ENCODE measurements at regions not wholly inside any gene's neighbourhood (a gene's known extent, or its start where the extent isn't known, plus 50 kb on each side); places are given as distances from the start of the nearest gene placed in this dataset.

DNA sequence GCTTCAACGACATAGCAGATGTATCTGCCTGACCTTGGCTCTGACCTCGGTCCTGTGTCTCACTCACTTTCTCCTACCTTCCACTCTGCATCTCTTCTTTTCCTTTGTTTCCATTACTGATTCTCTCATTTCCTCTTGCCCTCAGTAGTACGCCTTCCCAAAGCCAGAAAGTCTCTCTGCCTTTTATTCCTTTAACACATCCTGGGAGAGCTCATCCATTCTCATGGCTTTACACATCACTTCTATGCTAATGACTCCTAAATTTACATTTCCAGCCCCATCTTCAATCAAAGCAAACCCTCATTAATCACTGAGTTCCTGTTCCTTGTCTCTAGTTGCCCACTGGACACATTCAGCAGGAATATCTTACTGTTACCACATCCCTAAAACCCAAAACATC lies 938.6 kb downstream of the NTRK3 start:
- DNase-seq (ENCODE audit: insufficient read length, low spot score) (no peak), FAIRE-seq (no peak)

DNA sequence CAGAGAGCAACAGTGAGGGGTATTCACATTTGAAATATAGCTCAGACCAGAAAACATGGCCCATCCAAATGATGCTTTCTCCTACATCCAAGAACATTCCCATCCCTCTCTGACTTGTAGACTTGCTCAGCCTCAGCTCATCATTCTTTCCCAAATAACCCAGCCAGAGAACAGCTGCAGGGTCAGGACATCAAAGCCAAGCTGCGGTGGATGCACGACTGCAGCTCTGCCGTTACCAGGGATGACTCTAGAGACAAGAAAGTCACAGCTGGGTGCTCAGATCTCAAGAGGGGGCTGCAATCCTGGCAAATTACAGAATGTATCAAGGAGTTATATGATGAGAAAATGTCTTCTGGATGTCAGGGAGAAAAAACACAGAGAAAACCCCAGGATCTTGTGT lies 944.3 kb downstream of the NTRK3 start:
- no peak for FAIRE-seq

DNA sequence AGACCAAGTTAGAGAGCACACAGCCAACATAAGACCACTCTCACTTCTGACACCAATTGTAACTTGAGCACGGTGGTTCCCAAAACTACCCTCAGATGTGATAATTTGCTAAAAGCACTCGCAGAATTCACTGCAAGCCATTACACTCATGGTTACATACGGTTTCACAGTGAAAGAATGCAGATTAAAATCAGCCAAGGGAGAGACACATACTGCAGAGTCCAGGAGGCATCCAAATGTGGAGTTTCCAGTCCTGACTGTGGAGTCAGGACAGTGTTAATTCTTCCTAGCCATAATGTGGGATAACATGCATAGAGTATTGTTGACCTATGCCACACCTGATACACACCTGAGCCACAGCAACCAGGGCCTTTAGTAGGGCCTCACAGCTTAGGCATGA lies 956.4 kb downstream of the NTRK3 start:
- DNase-seq (ENCODE audit: insufficient read length, low spot score) (no peak), FAIRE-seq (no peak)

More for the DNA sequence above, 944.3 kb downstream of the NTRK3 start:
- DNase-seq (ENCODE audit: insufficient read length, low spot score): no peak

DNA sequence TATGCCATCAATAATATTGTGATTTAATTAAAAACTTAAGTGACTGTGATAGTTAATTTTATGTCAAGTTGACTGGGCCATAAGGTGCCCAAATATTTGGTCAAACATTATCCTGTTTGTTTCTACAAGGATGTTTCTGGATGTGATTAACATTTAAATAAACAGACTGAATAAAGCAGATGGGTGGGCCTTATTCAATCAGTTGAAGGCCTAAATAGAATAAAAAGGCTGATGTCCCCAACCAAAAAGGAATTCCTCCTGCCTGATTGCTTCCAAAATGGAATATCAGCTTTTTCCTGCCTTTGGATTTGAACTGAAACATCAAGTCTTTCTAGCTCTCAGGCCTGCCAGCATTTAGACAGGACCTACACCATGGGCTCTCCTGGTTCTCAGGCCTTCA lies 961.7 kb downstream of the NTRK3 start:
- DNase-seq (ENCODE audit: insufficient read length, low spot score): no peak
- no peak for FAIRE-seq

DNA sequence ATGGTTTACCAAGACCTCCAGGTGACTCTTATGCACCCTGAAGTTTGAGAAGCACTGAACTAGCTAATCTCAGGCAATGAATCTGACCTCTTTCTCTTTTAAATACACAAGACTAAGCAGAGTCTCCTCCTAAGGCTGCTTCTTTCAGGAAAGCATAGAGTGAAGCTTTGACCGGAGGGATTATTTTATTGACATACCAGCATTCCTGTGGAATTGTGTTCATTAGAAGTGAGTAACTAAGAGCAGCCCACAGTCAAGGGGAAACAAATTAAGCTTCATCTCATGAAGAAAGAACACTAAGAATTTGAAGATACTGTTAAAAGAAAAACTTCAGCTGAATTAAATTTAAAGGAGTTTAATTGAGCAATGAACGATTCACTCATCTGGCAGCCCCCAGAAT lies 963.5 kb downstream of the NTRK3 start:
- peak; percentile 1 for DNase-seq (ENCODE audit: insufficient read length, low spot score)
- FAIRE-seq: no peak

DNA sequence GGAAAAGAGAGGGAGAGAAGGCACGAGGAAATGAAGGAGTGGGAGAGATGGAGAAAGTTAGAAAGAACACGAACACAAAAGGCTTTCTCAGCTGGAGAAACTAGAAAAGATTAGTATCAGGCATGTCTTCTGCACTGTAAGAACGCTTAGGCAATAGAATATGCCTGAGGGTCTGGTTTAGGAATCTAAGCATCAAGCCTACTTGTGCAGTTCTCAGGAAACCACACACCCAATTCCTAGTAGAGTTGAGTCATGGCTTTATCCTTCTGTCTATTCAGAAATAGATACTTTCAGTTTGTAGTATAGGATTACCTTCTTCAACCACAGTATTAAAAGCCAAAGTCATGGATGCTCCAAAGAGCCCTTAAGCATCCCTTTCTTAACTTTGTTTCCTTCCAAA lies 969.4 kb downstream of the NTRK3 start:
- DNase-seq (ENCODE audit: insufficient read length, low spot score) (peak; percentile 51), FAIRE-seq (peak; percentile 23)

DNA sequence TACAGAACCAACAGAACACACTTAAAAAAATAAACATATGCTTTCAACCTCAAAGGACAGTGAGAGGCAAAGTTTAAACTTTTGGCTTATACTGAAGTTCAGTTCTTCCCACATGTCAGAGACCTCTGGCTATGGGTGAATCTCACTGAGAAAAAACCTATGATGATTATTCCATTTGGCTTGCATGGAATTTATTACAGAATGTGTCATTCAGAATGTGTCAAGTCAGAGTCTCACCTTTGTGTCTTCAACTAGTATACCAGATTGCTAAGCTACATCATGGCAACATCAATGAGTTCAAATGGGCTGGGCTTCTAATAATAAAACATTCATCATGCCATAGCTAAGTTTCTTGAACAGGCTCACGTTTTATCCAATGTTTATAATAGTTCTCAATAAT lies 987.0 kb downstream of the NTRK3 start:
- DNase-seq (ENCODE audit: insufficient read length, low spot score) (no peak), FAIRE-seq (no peak)

DNA sequence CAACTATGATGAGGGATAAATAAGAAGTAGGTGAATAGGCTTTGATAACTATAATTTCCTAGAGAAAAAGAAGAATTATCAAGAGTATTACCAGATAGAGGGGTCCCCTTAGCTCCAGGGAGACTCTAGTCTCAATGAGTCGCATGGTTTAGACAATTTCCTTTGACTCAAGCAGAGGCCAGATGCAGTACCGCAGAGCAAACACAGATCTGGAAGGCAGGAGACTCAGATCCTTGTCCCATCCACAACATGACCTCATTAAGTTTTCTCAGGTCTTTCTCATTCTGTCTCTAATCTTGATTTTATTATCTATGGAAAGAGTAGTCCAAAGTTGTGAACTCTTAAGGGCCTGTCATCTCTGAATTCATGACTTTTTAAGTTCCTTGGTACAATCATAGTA lies 987.9 kb downstream of the NTRK3 start:
- no peak for FAIRE-seq

DNA sequence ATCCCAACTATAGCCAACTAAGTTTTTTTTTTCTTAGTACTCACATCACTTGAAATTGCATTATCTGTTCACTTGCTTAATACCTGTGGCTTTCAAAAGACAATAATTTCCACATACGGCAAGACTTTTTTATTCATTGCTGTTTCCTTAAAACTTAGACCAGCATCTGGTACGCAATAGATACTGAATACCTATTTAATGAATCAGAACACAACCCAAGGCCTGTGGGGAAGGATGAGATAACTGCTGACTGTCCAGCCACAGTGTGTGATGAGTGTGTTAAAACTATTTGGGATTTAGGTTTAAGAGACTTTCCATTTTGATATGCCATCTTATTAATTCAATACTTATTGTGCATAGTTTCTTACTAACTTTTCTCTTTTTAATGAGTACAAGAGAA lies 988.7 kb downstream of the NTRK3 start:
- peak; percentile 21 for DNase-seq (ENCODE audit: insufficient read length, low spot score)
- FAIRE-seq: no peak

More for the DNA sequence above, 987.9 kb downstream of the NTRK3 start:
- no peak for DNase-seq (ENCODE audit: insufficient read length, low spot score)

DNA sequence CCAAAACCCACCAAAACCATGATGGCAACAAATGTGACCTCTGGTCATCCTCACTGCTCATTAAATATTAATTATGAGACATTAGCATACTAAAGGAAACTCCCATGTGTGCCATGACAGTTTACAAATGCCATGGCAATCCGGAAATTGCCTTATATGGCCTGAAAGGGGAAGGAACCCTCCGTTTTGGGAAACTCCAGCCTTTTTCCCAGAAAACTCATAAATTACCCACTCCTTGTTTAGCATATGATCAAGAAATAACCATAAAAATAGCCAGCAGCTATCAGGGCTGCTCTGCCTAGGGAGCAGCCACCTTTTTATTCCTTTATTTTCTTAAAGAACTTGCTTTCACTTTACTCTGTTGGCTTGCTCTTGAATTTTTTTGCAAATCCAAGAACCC lies 992.7 kb downstream of the NTRK3 start:
- FAIRE-seq (no peak), DNase-seq (ENCODE audit: insufficient read length, low spot score) (no peak)

DNA sequence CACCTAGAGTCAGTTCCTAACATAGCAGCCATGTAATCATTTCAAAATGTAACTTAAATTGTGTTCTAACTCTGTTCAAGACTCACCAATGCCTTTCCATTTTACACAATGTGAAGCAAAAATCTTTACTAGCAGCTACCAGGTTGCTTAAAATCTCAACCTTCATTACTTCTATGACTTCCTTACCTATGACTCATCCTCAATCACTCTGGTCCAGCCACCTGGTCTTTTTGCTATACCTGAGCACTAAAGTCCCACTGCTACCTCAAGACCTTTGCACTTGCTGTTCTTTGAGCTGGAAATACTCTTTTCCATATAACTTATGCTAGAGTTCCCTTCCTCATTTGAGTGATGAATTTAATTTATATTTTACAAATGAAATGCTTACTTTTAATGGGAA lies 993.2 kb downstream of the NTRK3 start:
- FAIRE-seq (no peak), DNase-seq (ENCODE audit: insufficient read length, low spot score) (no peak)

DNA sequence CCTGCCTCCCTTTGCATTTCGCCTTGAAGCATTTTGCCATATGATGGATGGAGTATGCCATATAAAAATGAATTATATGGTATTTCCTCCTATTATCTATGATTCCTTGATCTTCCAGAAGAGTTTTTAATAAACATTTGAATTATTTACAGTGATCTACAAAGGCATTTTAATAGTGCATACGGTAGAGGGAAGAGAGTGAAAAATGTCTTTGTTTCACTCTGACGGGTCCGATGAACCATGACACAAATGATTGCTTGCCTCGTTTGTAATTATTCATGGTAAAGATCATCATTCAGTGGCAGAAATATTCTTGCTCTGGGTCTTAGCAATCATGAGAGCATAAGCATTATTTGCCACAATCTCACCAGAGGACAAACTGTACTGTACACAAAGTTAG lies 1010.9 kb downstream of the NTRK3 start:
- DNase-seq (ENCODE audit: insufficient read length, low spot score) (no peak), FAIRE-seq (no peak)

DNA sequence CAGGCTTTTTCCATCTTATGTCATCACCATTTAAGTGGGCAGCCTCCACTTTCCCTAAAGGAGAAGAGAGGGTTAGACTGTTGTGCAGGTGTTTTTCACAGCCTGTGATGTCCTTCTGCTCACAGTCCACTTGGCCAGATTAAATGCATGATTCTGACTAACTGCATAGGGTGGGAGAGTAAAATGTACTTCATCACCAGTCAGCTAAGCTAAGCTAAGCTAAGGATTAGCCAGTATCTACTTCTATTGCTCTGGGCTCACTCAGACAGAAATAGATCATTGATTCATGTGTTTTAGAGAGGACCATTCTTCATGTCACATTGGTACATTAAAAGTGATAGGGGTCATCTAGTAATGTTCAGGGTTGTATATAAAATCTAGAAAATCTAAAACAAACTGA lies 1013.1 kb downstream of the NTRK3 start:
- DNase-seq (ENCODE audit: insufficient read length, low spot score) (no peak), FAIRE-seq (no peak)

DNA sequence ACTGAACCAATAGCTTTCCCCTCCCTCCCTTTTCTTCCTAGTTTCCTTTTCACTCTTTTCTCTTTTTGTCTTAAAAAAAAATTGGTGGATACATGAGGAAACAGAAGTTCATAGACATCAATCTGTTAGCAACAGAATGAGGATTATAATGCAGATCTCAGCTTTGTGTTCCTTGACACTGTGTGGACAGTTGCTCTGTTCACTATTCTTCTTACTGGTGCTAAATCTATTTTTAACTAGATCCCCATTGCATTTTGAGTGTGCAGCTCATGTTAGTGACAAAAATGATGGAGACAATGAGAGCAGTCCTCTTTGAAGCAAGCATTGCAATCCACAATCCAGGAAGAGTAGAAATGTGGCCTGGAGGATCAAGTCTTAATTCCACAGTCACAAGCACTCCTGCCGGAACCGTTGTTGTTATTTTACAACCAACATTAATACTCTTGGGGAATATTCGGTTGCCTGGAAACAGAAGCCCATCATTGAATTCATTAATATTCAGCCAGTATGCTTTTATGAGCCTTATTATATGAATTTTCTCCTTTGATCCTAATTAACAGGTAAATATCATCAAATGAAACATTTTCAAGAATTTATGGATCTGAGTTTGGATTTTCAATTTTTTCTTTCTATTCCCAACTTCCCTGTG lies 1016.8 kb downstream of the NTRK3 start:
- DNase-seq (ENCODE audit: insufficient read length, low spot score) (no peak), FAIRE-seq (no peak)

DNA sequence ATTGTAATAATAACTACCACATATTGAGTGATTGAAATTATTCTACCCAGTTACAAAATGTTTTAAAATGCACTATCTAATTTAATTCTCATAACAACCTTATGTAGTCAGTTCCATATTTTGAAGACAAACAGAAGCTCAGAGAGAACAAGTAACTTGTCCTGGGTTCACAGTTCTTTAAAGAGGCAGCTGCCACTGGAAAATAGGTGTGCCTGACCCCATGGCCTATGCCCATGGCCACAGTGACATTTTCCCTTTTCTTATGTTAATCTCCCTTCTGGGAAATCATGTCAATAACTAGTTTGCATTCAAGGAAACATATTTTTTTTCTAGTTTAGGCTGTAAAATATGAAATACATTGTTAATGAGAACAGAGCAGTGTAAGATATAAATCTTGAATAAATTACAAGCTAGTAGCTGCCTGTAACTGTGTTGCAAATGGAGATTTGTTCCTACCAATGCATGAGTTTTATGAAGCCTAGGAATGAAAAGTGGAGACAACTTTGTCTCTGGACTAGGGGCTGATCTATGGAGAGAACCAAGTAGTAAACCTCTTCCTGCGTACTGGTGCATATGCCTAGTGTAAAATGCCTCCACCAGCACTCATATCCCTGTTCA lies 1018.0 kb downstream of the NTRK3 start:
- FAIRE-seq (no peak), DNase-seq (ENCODE audit: insufficient read length, low spot score) (no peak)

DNA sequence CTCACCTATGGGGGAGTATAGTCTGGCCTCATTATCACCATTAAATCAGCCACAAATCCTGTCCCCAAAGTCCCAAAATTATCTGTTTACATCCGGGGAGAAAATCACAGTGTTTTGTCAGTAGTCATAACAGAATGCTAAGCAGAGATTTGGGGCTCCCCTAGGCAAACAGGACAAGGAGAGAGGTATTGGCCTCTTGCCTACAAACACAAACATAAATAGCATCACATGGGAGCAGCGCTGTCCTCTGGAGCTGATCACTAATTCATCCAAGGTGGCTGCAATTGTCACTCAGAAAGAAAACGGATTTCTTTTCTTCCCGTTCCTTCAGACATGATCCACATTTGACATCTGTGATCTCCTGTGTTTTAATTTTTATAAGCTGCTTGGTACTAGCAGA lies 1028.1 kb downstream of the NTRK3 start:
- FAIRE-seq (no peak), DNase-seq (ENCODE audit: insufficient read length, low spot score) (no peak)

DNA sequence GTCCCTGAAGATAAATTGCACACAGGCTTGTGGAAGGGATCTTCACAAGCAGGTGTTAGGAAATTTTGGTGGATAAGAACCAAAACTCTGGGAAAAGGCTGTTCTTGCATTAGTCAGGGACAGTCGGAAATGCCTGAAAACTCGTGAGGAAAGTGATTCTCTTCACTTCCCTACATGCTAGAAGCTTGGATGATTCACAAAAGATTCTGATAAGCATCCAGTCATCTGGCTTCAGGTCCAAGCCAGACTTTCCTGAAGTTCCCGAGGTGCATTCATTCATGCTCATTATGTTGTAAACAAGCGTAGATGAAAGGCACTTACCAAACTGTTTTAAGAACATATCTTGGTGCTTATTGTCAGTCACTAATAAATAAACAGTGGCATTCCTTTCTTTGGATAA lies 1028.7 kb downstream of the NTRK3 start:
- no peak for FAIRE-seq
- DNase-seq (ENCODE audit: insufficient read length, low spot score): no peak

DNA sequence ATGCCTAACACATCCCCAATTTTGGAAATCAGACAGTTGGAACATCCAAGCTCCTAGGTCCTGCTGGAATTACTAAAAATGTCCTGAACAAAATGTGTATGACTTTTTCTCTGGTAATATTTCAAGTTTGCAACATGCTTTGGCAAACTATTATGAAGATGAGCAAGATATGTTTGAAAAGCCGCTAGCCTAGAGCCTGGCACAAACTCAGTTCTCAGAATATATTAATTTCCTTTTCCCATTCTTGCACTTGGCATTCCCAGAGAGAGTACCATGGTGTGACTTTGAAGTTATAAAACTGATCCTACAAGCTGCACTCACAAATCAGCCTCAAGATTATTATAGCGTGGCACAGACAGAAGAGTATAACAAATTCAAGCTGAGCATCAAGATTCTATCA lies 1031.1 kb downstream of the NTRK3 start:
- FAIRE-seq (no peak), DNase-seq (ENCODE audit: insufficient read length, low spot score) (no peak)

DNA sequence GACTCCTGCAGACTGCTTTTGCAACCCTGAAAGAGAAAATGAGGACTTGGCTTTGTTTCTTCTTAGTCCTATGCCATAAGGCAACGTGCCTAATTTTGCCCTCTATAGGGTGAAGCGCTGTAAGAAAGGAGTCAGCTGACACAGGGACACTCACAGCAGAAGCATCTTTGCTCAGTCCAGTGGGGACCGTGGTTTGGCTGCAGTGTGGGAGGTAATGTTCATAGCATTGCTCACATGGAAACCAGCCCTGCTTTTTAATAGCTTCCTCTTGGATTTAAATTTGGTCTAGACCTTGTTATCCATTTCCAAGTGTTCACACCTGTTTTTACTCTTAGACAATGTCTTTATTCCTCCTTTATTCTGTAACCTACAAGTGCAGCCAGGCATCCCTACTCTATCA lies 1032.1 kb downstream of the NTRK3 start:
- no peak for DNase-seq (ENCODE audit: insufficient read length, low spot score)
- no peak for FAIRE-seq

DNA sequence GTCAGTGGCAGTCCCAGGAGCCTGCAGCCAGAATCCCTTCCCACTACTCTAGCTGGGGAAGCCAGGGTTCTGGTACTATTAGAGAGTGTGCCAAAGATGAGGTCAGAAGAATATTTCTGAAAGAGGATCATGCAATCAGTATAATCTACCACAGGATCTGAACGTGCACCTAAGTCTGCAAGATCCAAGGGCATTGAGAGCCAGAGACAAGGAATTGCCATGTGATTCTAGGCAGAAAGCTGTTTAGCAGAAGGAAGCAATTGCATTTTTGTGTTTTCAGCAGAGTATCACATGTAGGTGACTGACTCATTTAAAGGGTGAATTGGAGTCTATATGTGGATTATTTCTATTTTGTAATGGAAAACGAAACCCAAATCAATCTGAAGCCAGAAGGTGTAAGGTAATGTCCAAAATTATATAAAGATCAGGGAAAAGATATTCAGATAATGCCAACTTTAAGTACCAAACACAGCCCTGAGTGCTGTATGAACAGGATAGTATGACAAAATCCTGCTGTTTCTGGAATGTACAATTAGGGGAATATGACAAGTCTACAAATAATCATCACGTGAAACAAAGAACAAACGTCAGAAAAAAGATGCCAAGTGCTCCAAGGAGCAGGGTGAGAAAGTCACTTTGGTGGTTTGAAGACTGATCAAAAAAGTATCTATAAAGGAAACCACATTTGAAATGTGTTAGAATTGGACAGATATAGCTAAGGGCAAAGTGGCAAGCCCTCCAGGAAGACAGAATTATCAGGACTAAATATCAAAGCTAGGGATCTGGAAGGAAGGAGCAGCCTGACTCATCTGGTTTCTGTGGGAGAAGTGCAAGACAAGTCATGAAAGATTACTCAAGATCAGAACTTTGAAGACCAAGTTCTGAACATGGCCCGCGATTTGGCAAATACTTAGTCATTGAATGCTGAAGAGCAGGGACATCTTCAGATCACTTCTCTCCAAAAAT lies 1036.6 kb downstream of the NTRK3 start:
- no peak for FAIRE-seq
- no peak for DNase-seq (ENCODE audit: insufficient read length, low spot score)

DNA sequence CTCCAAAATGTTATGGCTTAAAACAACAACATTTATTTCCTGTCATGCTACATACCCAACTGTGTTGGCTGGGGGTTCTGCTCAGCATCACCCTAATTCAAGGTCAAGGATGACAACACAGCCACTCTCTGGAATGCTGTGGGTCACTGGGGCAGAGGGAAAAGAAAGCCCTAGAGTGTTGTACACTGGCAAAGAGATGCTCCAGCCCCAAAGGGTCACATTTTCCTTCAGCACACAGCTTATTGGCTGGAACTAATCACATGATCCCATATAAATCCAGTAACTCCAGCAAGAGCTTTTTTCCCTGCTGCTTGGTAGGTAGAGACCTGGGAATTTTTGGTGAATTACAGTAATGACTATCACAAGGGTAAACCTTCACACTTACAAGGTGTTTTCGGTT lies 1041.4 kb downstream of the NTRK3 start:
- DNase-seq (ENCODE audit: insufficient read length, low spot score) (no peak), FAIRE-seq (no peak)

DNA sequence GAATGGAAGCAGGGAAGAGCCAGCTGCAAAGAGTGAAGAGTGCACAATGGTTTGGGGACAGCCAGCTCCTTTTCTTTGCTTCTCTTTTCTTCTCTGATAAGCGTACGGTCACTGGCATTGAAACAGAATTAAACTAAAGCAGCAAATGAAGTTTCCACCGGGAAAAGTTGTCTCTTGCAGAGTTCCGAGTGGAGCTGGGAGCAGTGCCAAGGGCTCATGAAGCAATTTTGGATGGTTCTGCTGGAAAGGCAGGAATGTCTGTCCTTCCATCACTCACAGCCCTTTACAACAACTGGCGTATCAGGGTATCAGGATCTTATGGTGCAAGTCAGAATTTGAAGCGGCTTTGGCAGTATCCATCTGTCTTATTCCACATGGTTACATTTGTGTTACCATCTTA lies 1042.9 kb downstream of the NTRK3 start:
- FAIRE-seq (no peak), DNase-seq (ENCODE audit: insufficient read length, low spot score) (no peak)
